Mesothelial cell of epicardium (in vitro differentiated cells): ENCODE measurements at regions not wholly inside any gene's neighbourhood (a gene's known extent, or its start where the extent isn't known, plus 50 kb on each side); places are given as distances from the start of the nearest gene placed in this dataset.

Experiments used
- DNase-seq, 2 experiments: peaks; one replicate each; pipeline ENCODE4 v3.0.0; 2021; ENCODE audit warnings: low spot score in 2 of 2; ENCODE audit not compliant: unreplicated experiment in 2 of 2
- H3K27ac Mint-ChIP-seq: 2 replicates; pipeline ENCODE4 v1.8.0; 2021; ENCODE audit warnings: mixed read lengths
- H3K27me3 Mint-ChIP-seq: 2 replicates; pipeline ENCODE4 v1.8.0; 2021; ENCODE audit warnings: low read depth, mixed read lengths
- H3K36me3 Mint-ChIP-seq: 2 replicates; pipeline ENCODE4 v1.8.0; 2021; ENCODE audit warnings: mixed read lengths
- H3K4me1 Mint-ChIP-seq: 2 replicates; pipeline ENCODE4 v1.8.0; 2021; ENCODE audit warnings: mixed read lengths
- H3K4me3 Mint-ChIP-seq: 2 replicates; pipeline ENCODE4 v1.8.0; 2021; ENCODE audit warnings: mild to moderate bottlenecking, moderate library complexity, mixed read lengths
- H3K9me3 Mint-ChIP-seq: 2 replicates; pipeline ENCODE4 v1.8.0; 2021; ENCODE audit warnings: mixed read lengths
- CTCF ChIP-seq: fragments of 200-600 bp; sonication (generic); IDR thresholded peaks from one replicate; pipeline ENCODE4 v1.5.0; 2021; ENCODE audit warnings: antibody characterized with exemption; ENCODE audit not compliant: unreplicated experiment

- Mint-ChIP-seq H3K4me3 (no peak overlapping the region), H3K4me1 (peaks cover 6% of the 10 kb centered on the region), H3K27me3 (no peaks in the 10 kb centered on the region), H3K36me3 (no peaks in the 10 kb centered on the region), H3K27ac (no peak overlapping the region), H3K9me3 (peaks cover 12% of the 10 kb centered on the region)
- no peak for TF ChIP-seq CTCF
- DNase-seq: no peak
Measured at GRCh38 chr14:86826661-86827060, 1166.3 kb downstream of the GALC start.

- Mint-ChIP-seq H3K4me1 (peaks cover 6% of the 10 kb centered on the region), H3K27me3 (no peaks in the 10 kb centered on the region), H3K9me3 (peaks cover 16% of the 10 kb centered on the region), H3K27ac (no peak overlapping the region), H3K4me3 (no peak overlapping the region), H3K36me3 (no peaks in the 10 kb centered on the region)
- DNase-seq: no peak
- no peak for TF ChIP-seq CTCF
Measured at GRCh38 chr14:86824167-86824566, 1168.8 kb downstream of the GALC start.

GRCh38 chr14:86823581-86823980 lies 1169.4 kb downstream of the GALC start:
- Mint-ChIP-seq H3K36me3 (no peaks in the 10 kb centered on the region), H3K4me3 (no peak overlapping the region), H3K27me3 (no peaks in the 10 kb centered on the region), H3K9me3 (peaks cover 16% of the 10 kb centered on the region), H3K4me1 (peaks cover 6% of the 10 kb centered on the region), H3K27ac (no peak overlapping the region)
- DNase-seq: no peak
- TF ChIP-seq CTCF: no peak

GRCh38 chr14:86815341-86815740 lies 1177.6 kb downstream of the GALC start:
- H3K4me3 Mint-ChIP-seq: no peak overlapping the region
- H3K4me1 Mint-ChIP-seq: no peaks in the 10 kb centered on the region
- H3K36me3 Mint-ChIP-seq: peaks cover 6% of the 10 kb centered on the region
- H3K27me3 Mint-ChIP-seq: no peaks in the 10 kb centered on the region
- peaks cover 52% of the 10 kb centered on the region for H3K9me3 Mint-ChIP-seq
- no peak overlapping the region for H3K27ac Mint-ChIP-seq
- TF ChIP-seq CTCF: no peak
- no peak for DNase-seq

- DNase-seq: no peak
- peaks cover 8% of the 10 kb centered on the region for H3K9me3 Mint-ChIP-seq
- H3K36me3 Mint-ChIP-seq: no peaks in the 10 kb centered on the region
- H3K4me1 Mint-ChIP-seq: peaks cover 20% of the 10 kb centered on the region
- H3K27ac Mint-ChIP-seq: no peak overlapping the region
- no peak for TF ChIP-seq CTCF
- no peaks in the 10 kb centered on the region for H3K27me3 Mint-ChIP-seq
- no peak overlapping the region for H3K4me3 Mint-ChIP-seq
Measured at GRCh38 chr14:86802726-86803125, 1190.3 kb downstream of the GALC start.

- no peak for TF ChIP-seq CTCF
- H3K4me3 Mint-ChIP-seq: no peak overlapping the region
- H3K4me1 Mint-ChIP-seq: peaks cover 40% of the 10 kb centered on the region
- peak overlapping the region; percentile 10 for H3K27ac Mint-ChIP-seq
- DNase-seq: no peak
- H3K9me3 Mint-ChIP-seq: peaks cover 6% of the 10 kb centered on the region
- no peaks in the 10 kb centered on the region for H3K36me3 Mint-ChIP-seq
- H3K27me3 Mint-ChIP-seq: no peaks in the 10 kb centered on the region
Measured at GRCh38 chr14:86799244-86799647, 1193.7 kb downstream of the GALC start.
